GM12865 (cell line): ENCODE measurements at regions not wholly inside any gene's neighbourhood (a gene's known extent, or its start where the extent isn't known, plus 50 kb on each side); places are given as distances from the start of the nearest gene placed in this dataset.

Experiments used
- DNase-seq: peaks from one replicate; pipeline ENCODE4 v3.0.0; 2010; ENCODE audit warnings: low read depth
- H3K4me3 ChIP-seq: 2 replicates; pipeline ENCODE4 v1.5.1; 2011; ENCODE audit warnings: mild to moderate bottlenecking, low read depth, low read length, control low read depth
- TF ChIP-seq, protein P1 (sequence below): IDR thresholded peaks from 2 replicates; pipeline ENCODE4 v1.5.1; 2011; ENCODE audit warnings: low read length, control low read depth, low read depth, inconsistent platforms; ENCODE audit not compliant: insufficient read depth; ENCODE audit errors: missing control alignments

DNA sequence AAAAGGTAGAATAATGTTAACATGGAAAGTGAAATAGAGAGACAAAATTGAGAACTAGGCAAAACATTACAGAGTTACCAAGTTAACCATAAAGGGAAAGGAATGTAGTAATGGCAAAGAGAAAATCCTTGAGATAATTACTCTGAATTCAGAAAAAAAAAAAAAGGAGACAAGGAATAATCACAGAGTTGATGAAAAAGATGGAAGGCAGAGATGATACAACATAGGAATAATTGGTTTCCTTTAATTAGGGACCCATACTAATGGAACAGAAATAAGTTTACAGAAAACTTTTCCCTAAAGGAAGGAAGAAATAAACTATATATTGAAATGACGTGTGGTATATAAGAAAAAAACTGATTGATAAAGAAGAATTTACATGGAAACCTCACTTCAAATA, 254.1 kb upstream of the FBXL7 start:
- DNase-seq = no peak
- TF ChIP-seq, protein P1, sequence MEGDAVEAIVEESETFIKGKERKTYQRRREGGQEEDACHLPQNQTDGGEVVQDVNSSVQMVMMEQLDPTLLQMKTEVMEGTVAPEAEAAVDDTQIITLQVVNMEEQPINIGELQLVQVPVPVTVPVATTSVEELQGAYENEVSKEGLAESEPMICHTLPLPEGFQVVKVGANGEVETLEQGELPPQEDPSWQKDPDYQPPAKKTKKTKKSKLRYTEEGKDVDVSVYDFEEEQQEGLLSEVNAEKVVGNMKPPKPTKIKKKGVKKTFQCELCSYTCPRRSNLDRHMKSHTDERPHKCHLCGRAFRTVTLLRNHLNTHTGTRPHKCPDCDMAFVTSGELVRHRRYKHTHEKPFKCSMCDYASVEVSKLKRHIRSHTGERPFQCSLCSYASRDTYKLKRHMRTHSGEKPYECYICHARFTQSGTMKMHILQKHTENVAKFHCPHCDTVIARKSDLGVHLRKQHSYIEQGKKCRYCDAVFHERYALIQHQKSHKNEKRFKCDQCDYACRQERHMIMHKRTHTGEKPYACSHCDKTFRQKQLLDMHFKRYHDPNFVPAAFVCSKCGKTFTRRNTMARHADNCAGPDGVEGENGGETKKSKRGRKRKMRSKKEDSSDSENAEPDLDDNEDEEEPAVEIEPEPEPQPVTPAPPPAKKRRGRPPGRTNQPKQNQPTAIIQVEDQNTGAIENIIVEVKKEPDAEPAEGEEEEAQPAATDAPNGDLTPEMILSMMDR = no peak
- no peak overlapping the region for H3K4me3 ChIP-seq

DNA sequence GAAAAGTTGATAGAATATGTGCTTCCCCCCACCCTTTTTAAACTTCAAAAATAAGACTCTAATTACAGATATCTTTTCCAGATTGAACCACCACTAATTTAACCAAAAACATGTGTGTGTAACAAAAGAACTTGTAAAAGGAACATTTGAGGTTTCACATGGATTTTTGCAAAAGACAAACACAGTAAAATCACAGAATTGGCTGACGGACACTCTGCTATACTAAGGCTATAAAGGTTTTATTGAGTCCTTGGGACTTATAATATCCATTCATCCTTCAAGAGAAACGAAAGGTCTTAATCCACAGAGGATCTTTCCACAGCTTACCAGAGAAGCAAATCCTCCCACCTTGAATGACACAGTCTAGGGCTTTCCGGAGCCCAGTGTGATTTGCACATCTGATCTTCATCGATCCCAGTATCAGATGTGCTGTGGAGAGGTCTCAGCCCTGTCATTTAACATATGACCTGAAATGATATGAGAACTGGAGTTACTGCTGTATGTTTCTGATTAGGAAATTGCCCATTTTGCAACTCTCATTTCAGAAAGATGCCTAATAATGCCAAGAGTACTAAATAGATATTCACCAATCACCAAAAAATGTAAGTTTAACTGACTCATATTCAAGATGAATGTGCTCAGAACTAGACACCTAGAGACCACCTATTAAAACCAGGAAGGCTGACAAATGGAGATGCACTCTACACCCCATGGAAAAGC, 256.5 kb upstream of the FBXL7 start:
- no peak for DNase-seq

DNA sequence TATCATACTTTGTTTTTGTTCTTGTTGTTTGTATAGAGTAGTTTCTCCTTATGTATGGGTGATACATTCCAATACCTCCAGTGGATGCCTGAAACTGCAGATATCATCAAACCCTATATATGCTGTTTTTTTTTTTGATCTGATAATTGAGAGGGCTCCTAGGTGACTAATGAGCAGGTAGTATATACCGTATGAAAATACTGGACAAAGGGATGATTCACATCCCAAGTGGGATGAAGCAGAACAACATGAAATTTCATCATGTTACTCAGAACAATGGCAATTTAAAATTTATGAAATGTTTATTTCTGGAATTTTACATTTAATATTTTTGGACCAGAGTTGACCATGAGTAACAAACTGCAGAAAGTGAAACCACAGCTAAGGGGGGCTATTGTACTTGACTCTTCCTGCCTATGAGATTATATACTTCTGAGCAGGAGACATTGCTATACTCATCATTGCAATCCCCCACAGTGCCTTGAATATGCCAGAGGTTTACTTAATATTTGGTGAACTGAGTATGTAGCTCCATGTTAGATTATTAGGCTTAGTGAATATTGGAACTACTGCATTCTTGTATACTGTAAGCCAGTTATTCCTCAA, 258.7 kb upstream of the FBXL7 start:
- TF ChIP-seq, protein P1 = no peak
- DNase-seq = no peak

More for the DNA sequence above, 256.5 kb upstream of the FBXL7 start:
- TF ChIP-seq, protein P1 = no peak
- H3K4me3 ChIP-seq = no peak overlapping the region

DNA sequence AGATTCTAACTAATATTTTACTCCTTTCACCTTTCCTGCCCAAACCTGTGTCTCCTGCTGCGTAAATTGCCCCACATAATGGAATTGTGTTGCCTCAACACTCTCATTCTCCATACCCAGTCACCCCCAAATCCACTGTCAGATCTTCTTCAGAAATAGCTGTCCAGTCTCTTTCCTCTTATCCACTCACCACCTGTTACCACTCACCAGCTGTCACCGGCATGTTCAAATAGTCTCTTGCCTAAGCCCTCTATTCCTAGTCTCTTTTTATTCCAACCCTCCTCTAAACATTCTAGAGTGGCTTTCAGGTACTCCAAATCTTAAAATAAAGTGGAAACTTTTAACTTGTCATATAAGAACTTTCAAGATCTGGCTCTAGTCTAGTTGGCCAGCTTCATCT, 262.0 kb upstream of the FBXL7 start:
- no peak for DNase-seq
- no peak overlapping the region for H3K4me3 ChIP-seq
- TF ChIP-seq, protein P1 = no peak

More for the DNA sequence above, 258.7 kb upstream of the FBXL7 start:
- H3K4me3 ChIP-seq = no peak overlapping the region

DNA sequence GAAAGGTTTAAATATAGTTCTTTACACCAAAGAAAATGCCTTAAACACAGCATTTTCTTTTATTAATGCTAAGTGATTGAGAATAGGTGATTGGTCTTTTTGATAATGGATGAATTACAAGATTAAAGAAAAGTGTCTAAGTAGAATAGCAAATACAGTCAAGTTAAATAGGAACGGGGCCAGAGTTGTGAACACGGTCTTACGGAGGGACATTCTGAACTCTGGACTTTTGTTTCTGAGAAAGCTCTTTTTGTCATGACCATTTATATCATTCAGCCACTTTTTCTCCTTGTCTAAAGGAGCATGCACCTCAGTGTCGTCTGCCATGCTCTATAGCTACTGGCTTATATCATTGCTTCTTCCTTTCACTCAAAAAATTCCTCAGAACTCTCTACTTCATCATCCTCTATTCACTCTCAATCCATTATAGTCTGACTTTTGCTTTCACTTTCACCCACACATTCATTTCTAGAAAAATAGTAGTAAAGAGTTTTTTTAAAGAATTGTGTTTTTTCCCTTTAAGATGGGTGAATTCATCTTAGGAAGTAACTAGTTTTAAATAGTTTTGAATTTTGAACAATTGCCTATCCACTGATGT, 263.0 kb upstream of the FBXL7 start:
- TF ChIP-seq, protein P1 = no peak
- H3K4me3 ChIP-seq = no peak overlapping the region
- no peak for DNase-seq

DNA sequence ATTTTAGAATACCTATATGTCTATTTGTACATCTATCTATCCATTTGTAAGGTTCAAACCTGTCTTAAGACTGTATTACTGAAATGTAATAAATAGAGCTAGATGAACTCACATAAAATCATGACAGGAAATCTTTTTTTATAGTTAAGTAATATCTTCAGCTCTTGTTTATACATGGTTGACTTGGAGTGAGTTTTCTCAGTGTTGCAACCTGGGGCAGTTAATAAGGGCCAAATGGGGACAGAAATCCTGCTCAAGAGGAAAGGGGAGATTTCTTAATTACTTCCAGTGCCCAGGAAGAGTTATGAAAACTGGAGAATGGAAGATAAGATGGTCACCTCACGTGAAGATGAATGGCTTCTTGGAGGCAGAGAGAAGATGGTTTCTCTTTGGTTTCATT, 265.1 kb upstream of the FBXL7 start:
- no peak overlapping the region for H3K4me3 ChIP-seq
- DNase-seq = no peak

More for the DNA sequence above, 265.1 kb upstream of the FBXL7 start:
- TF ChIP-seq, protein P1 = no peak
